HG03103 (cell line): ENCODE measurements at regions not wholly inside any gene's neighbourhood (a gene's known extent, or its start where the extent isn't known, plus 50 kb on each side); places are given as distances from the start of the nearest gene placed in this dataset.

Experiments used
- ATAC-seq: cut with Tn5 transposase; IDR thresholded peaks from one replicate; pipeline ENCODE4 v1.9.1; 2021; ENCODE audit warnings: low read depth; ENCODE audit not compliant: unreplicated experiment

GRCh38 chr2:9753665-9754531 lies 89.4 kb upstream of the TAF1B start:
- ATAC-seq, result no peak

DNA sequence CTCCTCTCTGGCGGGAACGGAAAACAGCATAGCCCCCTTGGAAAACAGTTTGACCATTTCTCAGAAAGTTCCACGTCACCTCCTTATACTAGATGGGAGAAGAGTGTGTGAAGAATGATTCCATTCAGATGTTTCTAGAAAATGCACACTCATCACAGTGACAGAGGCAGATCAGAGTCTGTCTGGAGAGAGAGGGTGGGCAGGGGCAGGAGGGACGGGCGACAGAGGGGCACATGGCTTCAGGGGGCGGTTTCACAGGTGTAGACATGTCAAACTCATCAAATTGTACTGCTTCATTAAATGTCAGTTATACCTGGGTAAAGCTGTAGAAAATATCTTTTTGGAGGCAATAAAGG lies 88.8 kb upstream of the TAF1B start:
- ATAC-seq, result no peak

DNA sequence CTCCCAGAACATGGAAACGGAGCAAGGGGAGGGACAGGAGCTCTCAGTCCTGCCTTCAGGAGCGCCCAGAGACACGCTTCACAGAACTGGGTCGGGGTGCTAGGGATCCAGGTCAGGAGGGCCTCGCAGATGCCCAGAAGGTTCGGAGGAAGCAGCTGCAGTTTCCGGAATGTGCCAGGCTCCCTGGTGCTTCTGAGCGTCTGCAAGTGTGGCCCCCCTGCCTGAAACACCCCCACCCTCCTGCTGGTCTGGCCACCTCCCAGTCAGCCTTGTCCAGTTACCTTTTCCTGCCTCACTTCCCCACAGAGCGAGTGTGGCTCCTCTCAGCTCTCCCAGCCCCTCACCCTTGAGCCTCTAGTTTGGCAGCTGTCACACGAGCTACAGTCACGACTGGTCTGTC lies 88.3 kb upstream of the TAF1B start:
- ATAC-seq, result no peak

DNA sequence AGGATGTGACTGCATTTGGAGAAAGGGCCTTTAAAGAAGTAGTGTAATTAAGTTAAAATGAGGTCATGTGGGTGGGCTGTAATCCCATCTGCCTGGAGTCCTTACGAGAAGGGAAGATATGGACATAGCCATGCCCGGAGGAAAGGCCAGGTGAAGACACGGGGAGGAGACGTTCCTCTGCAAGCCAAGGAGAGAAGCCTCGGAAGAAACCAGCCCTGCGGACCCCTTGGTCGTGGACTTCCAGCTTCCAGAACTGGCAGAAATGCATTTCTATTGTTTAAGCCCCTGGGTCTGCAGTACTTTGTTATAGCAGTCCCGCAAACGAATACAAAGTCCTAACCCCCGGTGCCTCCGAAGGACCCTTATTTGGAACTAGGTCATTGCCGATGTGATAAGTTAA lies 87.6 kb upstream of the TAF1B start:
- no peak for ATAC-seq

DNA sequence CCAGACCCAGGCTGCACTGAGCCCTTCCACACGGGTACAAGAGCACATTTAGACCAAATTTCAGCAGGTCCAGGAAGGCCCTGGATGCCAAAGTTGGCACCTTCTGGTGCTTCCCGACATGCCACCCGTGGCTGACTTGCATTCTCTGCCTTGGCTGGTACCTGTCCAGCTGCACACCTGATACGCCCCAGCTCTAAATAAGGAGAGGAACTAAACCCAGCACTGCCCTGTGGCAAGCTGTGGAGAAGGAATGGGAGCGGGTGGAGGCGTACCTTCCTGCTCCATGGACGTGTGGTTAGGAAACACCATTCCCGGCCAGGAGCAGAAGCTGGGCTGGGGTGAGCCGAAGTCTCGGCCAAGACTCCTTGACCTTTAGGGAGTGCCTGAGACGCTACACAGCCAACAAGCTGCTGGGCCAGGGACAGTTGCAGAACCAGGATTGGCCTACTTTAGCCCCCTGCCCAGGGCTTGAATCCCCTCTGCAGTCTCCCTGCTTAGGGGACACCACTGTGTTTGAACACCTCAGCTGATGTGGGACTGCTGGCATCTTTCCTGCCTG lies 86.5 kb upstream of the TAF1B start:
- ATAC-seq, result no peak

- ATAC-seq, result no peak
Observed at GRCh38 chr2:9757501-9758264, 85.6 kb upstream of the TAF1B start.

GRCh38 chr2:9758741-9759140 lies 84.5 kb upstream of the TAF1B start:
- ATAC-seq, result no peak

DNA sequence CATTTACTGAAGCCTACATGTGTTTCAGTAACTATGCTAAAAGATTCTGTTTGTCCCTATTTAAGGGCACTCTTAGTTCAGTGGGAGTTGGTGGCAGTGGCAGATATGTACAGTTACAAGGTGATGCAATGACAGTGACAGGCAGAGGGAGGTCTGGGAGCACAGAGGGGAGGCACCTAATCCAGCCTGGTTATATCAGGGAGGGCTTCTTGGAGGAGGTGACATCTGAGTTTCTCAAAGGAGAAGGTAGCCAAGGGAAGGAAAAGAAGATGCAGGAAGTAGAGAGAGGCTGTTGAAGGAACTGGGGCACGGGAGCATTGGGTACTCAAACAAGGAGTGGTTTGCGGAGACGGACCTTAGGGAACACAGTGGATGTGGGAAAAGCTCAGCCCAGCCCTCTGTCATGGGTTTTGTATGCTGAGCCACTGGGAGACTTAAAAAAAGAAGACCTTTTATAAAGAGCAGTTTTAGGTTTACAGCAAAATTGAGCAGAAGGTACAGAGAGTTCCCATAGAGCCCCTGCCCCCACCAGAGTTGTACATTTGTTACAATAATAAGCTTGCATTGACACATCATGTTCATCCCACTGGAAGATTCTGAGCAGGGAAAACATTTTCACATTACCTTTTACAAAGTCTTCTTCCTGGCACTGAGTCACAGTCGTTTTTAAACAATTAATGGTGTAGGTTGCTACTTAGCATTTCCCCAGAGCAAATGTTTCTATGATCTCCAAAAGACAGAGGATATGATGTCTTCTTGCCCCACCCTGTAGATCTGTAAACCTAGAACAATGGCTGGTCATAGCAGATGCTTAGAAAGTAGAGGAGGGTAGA lies 83.0 kb upstream of the TAF1B start:
- no peak for ATAC-seq

GRCh38 chr2:9760902-9761228 lies 82.4 kb upstream of the TAF1B start:
- ATAC-seq, result no peak

- ATAC-seq, result no peak
Observed at GRCh38 chr2:9761577-9761976, 81.7 kb upstream of the TAF1B start.

- no peak for ATAC-seq
Observed at GRCh38 chr2:9762164-9762563, 81.1 kb upstream of the TAF1B start.

DNA sequence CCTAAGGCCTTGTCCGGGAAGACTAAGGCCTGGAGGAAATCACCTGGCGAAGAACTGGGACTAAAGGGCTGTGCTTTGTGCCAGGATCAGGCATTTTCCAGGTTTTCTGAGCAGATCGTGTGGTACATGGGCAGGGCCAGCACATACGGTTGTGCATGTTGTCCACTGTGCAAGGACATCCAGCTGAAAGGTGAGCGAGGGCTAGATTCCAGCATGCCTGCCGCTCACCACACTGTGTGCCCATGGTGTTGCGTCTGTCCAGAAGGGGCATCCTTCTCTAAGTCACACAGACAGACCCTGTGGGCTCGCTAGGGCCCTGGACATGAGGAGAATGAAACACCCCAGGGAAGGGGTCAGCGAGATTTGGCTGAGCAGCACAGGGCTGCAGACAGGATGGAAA lies 80.3 kb upstream of the TAF1B start:
- ATAC-seq, result no peak

- ATAC-seq, result no peak
Observed at GRCh38 chr2:9763356-9764152, 79.7 kb upstream of the TAF1B start.

DNA sequence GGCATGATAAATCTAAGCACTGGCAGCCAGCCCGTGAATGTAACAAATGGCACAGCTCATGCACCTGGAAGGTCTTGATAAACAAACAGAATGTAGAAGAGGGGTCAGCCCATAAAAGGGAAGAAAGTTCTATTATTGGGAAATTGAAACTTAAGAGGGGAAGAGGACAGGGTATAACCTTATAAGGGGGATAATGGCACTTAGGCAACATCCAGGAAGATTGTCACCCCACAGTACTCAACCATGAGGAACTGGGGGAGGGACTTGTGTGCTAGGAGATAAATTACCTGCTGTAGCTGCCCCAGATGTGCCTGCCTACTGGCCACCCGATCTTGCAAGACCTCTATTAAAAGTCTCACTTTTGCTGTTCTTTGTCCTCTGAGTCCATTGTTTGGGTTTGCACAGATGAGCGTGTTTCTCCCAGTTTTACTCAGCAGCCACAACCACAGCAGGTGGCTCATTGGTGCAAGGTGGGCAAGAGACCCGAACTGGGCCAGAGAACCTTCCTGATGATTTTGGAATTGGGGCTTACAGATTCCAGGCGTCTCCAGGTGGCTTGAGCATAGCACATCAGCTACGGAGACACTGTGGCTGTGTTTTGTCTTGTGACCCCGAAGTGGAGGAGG lies 79.0 kb upstream of the TAF1B start:
- ATAC-seq, result no peak

- no peak for ATAC-seq
Observed at GRCh38 chr2:9765611-9766531, 77.4 kb upstream of the TAF1B start.

DNA sequence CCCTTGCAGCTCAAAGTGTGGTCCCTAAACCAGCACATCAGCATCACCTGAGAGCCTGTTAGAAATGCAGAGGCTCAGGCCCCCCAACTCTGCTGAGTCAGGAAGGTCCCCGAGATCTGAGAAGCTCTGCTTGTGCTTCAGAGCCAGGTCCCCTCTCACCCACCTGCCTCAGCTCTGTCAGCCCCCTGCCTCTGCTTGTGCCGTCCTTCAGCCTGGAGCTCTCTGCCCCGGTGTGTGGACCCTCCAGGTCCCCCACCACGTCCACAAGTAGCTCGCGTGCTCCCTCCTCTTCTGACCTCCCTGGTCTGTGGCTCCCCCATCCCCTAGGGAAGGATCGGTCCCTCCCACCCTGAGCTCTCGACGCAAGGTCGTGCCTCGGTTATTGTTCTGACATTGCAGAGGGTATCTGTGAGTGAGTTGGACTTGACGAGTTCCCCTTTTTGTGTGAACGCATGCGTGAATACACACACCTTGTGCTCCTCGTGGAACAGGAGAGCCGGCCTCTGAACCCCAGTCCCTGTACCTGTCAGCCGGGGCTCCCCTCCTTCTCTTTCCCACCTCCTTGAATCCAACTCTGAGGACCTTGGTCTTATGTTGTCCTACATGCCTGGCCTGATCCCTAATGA lies 75.5 kb upstream of the TAF1B start:
- no peak for ATAC-seq

- ATAC-seq, result no peak
Observed at GRCh38 chr2:9768388-9768787, 74.9 kb upstream of the TAF1B start.
